GM23338 (cell line): ENCODE measurements at regions not wholly inside any gene's neighbourhood (a gene's known extent, or its start where the extent isn't known, plus 50 kb on each side); places are given as distances from the start of the nearest gene placed in this dataset.

Source experiments
- ATAC-seq: fragments of 200-7000 bp; cut with Tn5 transposase; 3 replicates; pipeline ENCODE4 v1.9.1; 2020
- DNase-seq: peaks from one replicate; pipeline ENCODE4 v3.0.0-alpha.2; 2015; ENCODE audit warnings: low spot score
- H2AFZ ChIP-seq: fragments of 200-600 bp; sonication (generic); 2 replicates; pipeline ENCODE4 v1.8.0; 2016; ENCODE audit warnings: antibody characterized with exemption, mild to moderate bottlenecking, moderate library complexity
- H3F3A ChIP-seq: fragments of 200-600 bp; sonication (generic); replicated peaks from 2 replicates; pipeline ENCODE4 v1.8.0; 2017; ENCODE audit warnings: antibody characterized with exemption, mixed run types, low read depth
- H3K27ac ChIP-seq: fragments of 200-600 bp; sonication (generic); 2 replicates; pipeline ENCODE4 v1.6.1; 2016; ENCODE audit warnings: low read depth
- H3K27me3 ChIP-seq: fragments of 200-600 bp; sonication (generic); 2 replicates; pipeline ENCODE4 v1.8.0; 2016; ENCODE audit warnings: mild to moderate bottlenecking, mixed run types, moderate library complexity; ENCODE audit not compliant: insufficient read depth
- H3K36me3 ChIP-seq: fragments of 200-600 bp; sonication (generic); 2 replicates; pipeline ENCODE4 v1.8.0; 2016; ENCODE audit warnings: mild to moderate bottlenecking; ENCODE audit not compliant: insufficient read depth
- H3K4me1 ChIP-seq: fragments of 200-600 bp; sonication (generic); 2 replicates; pipeline ENCODE4 v1.8.0; 2016; ENCODE audit warnings: mild to moderate bottlenecking, moderate library complexity; ENCODE audit not compliant: insufficient read depth
- H3K4me2 ChIP-seq: fragments of 200-600 bp; sonication (generic); 2 replicates; pipeline ENCODE4 v1.7.1; 2017; ENCODE audit warnings: mixed run types
- H3K4me3 ChIP-seq: fragments of 200-600 bp; sonication (generic); 2 replicates; pipeline ENCODE4 v1.6.1; 2016; ENCODE audit warnings: mixed run types
- H3K79me2 ChIP-seq: fragments of 200-600 bp; sonication (generic); replicated peaks from 2 replicates; pipeline ENCODE4 v1.8.0; 2017; ENCODE audit warnings: mild to moderate bottlenecking; ENCODE audit not compliant: insufficient read depth
- H3K9me2 ChIP-seq: fragments of 200-600 bp; sonication (generic); 2 replicates; pipeline ENCODE4 v1.8.0; 2017; ENCODE audit not compliant: insufficient read depth
- H4K20me1 ChIP-seq: fragments of 200-600 bp; sonication (generic); replicated peaks from 2 replicates; pipeline ENCODE4 v1.8.0; 2017; ENCODE audit warnings: mild to moderate bottlenecking; ENCODE audit not compliant: insufficient read depth
- H3K27ac Mint-ChIP-seq: 2 replicates; pipeline ENCODE4 v1.8.0; 2020; ENCODE audit warnings: inconsistent platforms, mild to moderate bottlenecking, moderate library complexity, mixed read lengths
- H3K27me3 Mint-ChIP-seq: 3 replicates; pipeline ENCODE4 v1.8.0; 2022; ENCODE audit warnings: low read depth, mild to moderate bottlenecking, moderate library complexity, mixed read lengths, inconsistent platforms; ENCODE audit not compliant: insufficient read depth, poor library complexity
- H3K36me3 Mint-ChIP-seq: 3 replicates; pipeline ENCODE4 v1.8.0; 2021; ENCODE audit warnings: low read depth, mild to moderate bottlenecking, inconsistent platforms, moderate library complexity, mixed read lengths
- H3K4me1 Mint-ChIP-seq: 3 replicates; pipeline ENCODE4 v1.8.0; 2020; ENCODE audit warnings: mild to moderate bottlenecking, inconsistent platforms, mixed read lengths
- H3K4me3 Mint-ChIP-seq: 3 replicates; pipeline ENCODE4 v1.8.0; 2021; ENCODE audit warnings: moderate library complexity, mild to moderate bottlenecking, inconsistent platforms, mixed read lengths
- H3K9me3 Mint-ChIP-seq: 3 replicates; pipeline ENCODE4 v1.8.0; 2020; ENCODE audit warnings: moderate library complexity, mild to moderate bottlenecking, inconsistent platforms, mixed read lengths
- CREB1 ChIP-seq: fragments of 250-450 bp; sonication (Bioruptor Pico); IDR thresholded peaks from 2 replicates; pipeline ENCODE4 v1.5.0; 2020; ENCODE audit warnings: low read depth, mild to moderate bottlenecking, moderate library complexity
- EZH2 ChIP-seq: fragments of 200-600 bp; sonication (generic); IDR thresholded peaks from one replicate; pipeline ENCODE4 v1.8.0; 2017; ENCODE audit warnings: antibody characterized with exemption, mild to moderate bottlenecking, low read depth; ENCODE audit not compliant: unreplicated experiment
- EZH2phosphoT487 ChIP-seq: fragments of 200-600 bp; sonication (generic); IDR thresholded peaks from one replicate; pipeline ENCODE4 v1.8.1; 2018; ENCODE audit warnings: antibody characterized with exemption; ENCODE audit not compliant: unreplicated experiment
- JUNB ChIP-seq: IDR thresholded peaks from one replicate; pipeline ENCODE4 v1.6.1; 2016; ENCODE audit warnings: antibody characterized with exemption; ENCODE audit not compliant: unreplicated experiment
- NANOG ChIP-seq: IDR thresholded peaks from 2 replicates; pipeline ENCODE4 v1.6.1; 2016; ENCODE audit warnings: antibody characterized with exemption, borderline replicate concordance
- POLR2AphosphoS5 ChIP-seq: IDR thresholded peaks from 2 replicates; pipeline ENCODE4 v1.6.1; 2016; ENCODE audit warnings: antibody characterized with exemption, low read depth
- STAT1 ChIP-seq: IDR thresholded peaks from one replicate; pipeline ENCODE4 v1.6.1; 2016; ENCODE audit warnings: antibody characterized with exemption; ENCODE audit not compliant: unreplicated experiment
- ZNF114 ChIP-seq: fragments of 250-450 bp; sonication (Bioruptor Pico); IDR thresholded peaks from 2 replicates; pipeline ENCODE4 v1.5.0; 2020; ENCODE audit warnings: mild to moderate bottlenecking, moderate library complexity
- ZNF331 ChIP-seq: fragments of 250-450 bp; sonication (Bioruptor Pico); IDR thresholded peaks from 2 replicates; pipeline ENCODE4 v1.5.0; 2020; ENCODE audit warnings: low read depth, mild to moderate bottlenecking, moderate library complexity
- TF ChIP-seq, protein P1 (sequence below): IDR thresholded peaks from 2 replicates; pipeline ENCODE4 v1.6.1; 2016; ENCODE audit warnings: antibody characterized with exemption
- TF ChIP-seq, protein P2 (sequence below): fragments of 250-450 bp; sonication (Bioruptor Pico); IDR thresholded peaks from 2 replicates; pipeline ENCODE4 v1.5.0; 2020; ENCODE audit warnings: mild to moderate bottlenecking, moderate library complexity
- TF ChIP-seq, protein P3 (sequence below), 2 experiments: fragments of 200-600 bp in 1 of 2; sonication (generic) in 1 of 2; conservative IDR thresholded peaks; 2 replicates each; pipeline versions ENCODE4 v1.5.1 to v1.6.1; 2016 to 2017; ENCODE audit warnings: antibody characterized with exemption in 2 of 2, low read depth in 2 of 2, mild to moderate bottlenecking in 2 of 2, moderate library complexity in 1 of 2
- TF ChIP-seq, protein P4 (sequence below): IDR thresholded peaks from one replicate; pipeline ENCODE4 v1.6.1; 2018; ENCODE audit warnings: antibody characterized with exemption; ENCODE audit not compliant: unreplicated experiment

DNA sequence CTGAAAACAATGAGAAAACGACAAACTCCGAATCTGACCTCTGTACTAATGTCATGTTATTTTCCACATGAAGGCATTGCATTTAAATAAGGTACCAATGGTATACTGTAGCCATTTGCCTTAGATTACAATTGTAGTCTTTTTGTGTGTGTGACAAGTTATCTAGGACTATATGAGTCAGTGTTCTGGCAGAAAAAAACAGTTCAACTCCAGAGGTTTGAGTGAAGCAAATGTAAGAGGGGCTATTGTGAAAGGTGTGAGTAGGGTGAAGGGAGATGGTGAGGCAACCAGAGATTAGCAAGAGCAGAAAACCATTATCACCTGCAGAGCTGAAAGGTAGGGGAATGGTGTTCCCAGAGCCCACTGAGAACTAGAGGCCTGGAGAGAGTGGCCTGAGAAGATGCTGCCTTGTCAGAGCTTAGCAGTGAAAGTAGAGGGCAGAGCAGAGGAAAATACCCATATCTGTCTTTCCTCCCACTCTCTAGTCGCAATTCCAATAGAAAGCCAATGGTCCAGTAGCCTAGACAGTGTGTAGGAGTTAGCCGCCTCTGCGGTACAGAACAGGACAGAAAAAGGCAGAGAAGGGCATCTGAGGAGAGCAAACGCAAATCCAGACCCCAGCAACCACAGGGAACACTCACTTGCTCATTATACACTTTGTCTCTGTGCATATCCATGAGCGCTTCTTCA, 112.2 kb downstream of the DYRK2 start:
- Mint-ChIP-seq H3K27me3 (peaks cover under 1% of the 10 kb centered on the region), H3K27ac (no peak overlapping the region), H3K36me3 (peaks cover 3% of the 10 kb centered on the region), H3K4me3 (no peak overlapping the region), H3K4me1 (peaks cover 13% of the 10 kb centered on the region; the same call in 2 of the 3 replicates), H3K9me3 (no peaks in the 10 kb centered on the region)
- H3K4me3 ChIP-seq = no peak overlapping the region
- DNase-seq (no peak), ATAC-seq (no peak)
- TF ChIP-seq JUNB = no peak
- TF ChIP-seq CREB1 = no peak
- TF ChIP-seq, protein P1, sequence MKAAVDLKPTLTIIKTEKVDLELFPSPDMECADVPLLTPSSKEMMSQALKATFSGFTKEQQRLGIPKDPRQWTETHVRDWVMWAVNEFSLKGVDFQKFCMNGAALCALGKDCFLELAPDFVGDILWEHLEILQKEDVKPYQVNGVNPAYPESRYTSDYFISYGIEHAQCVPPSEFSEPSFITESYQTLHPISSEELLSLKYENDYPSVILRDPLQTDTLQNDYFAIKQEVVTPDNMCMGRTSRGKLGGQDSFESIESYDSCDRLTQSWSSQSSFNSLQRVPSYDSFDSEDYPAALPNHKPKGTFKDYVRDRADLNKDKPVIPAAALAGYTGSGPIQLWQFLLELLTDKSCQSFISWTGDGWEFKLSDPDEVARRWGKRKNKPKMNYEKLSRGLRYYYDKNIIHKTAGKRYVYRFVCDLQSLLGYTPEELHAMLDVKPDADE = no peak
- no peak for TF ChIP-seq NANOG
- no peak for TF ChIP-seq ZNF114 (CRISPR knock-in tag)
- no peak for TF ChIP-seq STAT1
- TF ChIP-seq, protein P2, sequence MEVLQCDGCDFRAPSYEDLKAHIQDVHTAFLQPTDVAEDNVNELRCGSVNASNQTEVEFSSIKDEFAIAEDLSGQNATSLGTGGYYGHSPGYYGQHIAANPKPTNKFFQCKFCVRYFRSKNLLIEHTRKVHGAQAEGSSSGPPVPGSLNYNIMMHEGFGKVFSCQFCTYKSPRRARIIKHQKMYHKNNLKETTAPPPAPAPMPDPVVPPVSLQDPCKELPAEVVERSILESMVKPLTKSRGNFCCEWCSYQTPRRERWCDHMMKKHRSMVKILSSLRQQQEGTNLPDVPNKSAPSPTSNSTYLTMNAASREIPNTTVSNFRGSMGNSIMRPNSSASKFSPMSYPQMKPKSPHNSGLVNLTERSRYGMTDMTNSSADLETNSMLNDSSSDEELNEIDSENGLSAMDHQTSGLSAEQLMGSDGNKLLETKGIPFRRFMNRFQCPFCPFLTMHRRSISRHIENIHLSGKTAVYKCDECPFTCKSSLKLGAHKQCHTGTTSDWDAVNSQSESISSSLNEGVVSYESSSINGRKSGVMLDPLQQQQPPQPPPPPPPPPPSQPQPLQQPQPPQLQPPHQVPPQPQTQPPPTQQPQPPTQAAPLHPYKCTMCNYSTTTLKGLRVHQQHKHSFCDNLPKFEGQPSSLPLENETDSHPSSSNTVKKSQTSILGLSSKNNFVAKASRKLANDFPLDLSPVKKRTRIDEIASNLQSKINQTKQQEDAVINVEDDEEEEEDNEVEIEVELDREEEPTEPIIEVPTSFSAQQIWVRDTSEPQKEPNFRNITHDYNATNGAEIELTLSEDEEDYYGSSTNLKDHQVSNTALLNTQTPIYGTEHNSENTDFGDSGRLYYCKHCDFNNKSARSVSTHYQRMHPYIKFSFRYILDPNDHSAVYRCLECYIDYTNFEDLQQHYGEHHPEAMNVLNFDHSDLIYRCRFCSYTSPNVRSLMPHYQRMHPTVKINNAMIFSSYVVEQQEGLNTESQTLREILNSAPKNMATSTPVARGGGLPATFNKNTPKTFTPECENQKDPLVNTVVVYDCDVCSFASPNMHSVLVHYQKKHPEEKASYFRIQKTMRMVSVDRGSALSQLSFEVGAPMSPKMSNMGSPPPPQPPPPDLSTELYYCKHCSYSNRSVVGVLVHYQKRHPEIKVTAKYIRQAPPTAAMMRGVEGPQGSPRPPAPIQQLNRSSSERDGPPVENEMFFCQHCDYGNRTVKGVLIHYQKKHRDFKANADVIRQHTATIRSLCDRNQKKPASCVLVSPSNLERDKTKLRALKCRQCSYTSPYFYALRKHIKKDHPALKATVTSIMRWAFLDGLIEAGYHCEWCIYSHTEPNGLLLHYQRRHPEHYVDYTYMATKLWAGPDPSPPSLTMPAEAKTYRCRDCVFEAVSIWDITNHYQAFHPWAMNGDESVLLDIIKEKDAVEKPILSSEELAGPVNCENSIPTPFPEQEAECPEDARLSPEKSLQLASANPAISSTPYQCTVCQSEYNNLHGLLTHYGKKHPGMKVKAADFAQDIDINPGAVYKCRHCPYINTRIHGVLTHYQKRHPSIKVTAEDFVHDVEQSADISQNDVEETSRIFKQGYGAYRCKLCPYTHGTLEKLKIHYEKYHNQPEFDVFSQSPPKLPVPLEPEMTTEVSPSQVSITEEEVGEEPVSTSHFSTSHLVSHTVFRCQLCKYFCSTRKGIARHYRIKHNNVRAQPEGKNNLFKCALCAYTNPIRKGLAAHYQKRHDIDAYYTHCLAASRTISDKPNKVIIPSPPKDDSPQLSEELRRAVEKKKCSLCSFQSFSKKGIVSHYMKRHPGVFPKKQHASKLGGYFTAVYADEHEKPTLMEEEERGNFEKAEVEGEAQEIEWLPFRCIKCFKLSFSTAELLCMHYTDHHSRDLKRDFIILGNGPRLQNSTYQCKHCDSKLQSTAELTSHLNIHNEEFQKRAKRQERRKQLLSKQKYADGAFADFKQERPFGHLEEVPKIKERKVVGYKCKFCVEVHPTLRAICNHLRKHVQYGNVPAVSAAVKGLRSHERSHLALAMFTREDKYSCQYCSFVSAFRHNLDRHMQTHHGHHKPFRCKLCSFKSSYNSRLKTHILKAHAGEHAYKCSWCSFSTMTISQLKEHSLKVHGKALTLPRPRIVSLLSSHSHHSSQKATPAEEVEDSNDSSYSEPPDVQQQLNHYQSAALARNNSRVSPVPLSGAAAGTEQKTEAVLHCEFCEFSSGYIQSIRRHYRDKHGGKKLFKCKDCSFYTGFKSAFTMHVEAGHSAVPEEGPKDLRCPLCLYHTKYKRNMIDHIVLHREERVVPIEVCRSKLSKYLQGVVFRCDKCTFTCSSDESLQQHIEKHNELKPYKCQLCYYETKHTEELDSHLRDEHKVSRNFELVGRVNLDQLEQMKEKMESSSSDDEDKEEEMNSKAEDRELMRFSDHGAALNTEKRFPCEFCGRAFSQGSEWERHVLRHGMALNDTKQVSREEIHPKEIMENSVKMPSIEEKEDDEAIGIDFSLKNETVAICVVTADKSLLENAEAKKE (CRISPR knock-in tag) = no peak
- no peak for TF ChIP-seq EZH2
- no peak for TF ChIP-seq EZH2phosphoT487
- TF ChIP-seq, protein P3, sequence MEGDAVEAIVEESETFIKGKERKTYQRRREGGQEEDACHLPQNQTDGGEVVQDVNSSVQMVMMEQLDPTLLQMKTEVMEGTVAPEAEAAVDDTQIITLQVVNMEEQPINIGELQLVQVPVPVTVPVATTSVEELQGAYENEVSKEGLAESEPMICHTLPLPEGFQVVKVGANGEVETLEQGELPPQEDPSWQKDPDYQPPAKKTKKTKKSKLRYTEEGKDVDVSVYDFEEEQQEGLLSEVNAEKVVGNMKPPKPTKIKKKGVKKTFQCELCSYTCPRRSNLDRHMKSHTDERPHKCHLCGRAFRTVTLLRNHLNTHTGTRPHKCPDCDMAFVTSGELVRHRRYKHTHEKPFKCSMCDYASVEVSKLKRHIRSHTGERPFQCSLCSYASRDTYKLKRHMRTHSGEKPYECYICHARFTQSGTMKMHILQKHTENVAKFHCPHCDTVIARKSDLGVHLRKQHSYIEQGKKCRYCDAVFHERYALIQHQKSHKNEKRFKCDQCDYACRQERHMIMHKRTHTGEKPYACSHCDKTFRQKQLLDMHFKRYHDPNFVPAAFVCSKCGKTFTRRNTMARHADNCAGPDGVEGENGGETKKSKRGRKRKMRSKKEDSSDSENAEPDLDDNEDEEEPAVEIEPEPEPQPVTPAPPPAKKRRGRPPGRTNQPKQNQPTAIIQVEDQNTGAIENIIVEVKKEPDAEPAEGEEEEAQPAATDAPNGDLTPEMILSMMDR (conservative IDR thresholded peaks at IDR 0.05; ENCODE audit: low read depth in 2 of 2) = no peak
- TF ChIP-seq POLR2AphosphoS5 = no peak
- TF ChIP-seq, protein P4, sequence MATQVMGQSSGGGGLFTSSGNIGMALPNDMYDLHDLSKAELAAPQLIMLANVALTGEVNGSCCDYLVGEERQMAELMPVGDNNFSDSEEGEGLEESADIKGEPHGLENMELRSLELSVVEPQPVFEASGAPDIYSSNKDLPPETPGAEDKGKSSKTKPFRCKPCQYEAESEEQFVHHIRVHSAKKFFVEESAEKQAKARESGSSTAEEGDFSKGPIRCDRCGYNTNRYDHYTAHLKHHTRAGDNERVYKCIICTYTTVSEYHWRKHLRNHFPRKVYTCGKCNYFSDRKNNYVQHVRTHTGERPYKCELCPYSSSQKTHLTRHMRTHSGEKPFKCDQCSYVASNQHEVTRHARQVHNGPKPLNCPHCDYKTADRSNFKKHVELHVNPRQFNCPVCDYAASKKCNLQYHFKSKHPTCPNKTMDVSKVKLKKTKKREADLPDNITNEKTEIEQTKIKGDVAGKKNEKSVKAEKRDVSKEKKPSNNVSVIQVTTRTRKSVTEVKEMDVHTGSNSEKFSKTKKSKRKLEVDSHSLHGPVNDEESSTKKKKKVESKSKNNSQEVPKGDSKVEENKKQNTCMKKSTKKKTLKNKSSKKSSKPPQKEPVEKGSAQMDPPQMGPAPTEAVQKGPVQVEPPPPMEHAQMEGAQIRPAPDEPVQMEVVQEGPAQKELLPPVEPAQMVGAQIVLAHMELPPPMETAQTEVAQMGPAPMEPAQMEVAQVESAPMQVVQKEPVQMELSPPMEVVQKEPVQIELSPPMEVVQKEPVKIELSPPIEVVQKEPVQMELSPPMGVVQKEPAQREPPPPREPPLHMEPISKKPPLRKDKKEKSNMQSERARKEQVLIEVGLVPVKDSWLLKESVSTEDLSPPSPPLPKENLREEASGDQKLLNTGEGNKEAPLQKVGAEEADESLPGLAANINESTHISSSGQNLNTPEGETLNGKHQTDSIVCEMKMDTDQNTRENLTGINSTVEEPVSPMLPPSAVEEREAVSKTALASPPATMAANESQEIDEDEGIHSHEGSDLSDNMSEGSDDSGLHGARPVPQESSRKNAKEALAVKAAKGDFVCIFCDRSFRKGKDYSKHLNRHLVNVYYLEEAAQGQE = no peak
- TF ChIP-seq ZNF331 (CRISPR knock-in tag) = no peak
- peaks cover 9% of the 10 kb centered on the region for H3K4me1 ChIP-seq
- no peaks in the 10 kb centered on the region for H3F3A ChIP-seq
- H3K9me2 ChIP-seq = no peaks in the 10 kb centered on the region; the same call in none of the 2 replicates
- no peaks in the 10 kb centered on the region for H3K79me2 ChIP-seq
- no peak overlapping the region for H3K27ac ChIP-seq
- no peak overlapping the region for H3K4me2 ChIP-seq
- H3K27me3 ChIP-seq = no peaks in the 10 kb centered on the region
- no peaks in the 10 kb centered on the region for H4K20me1 ChIP-seq
- H3K36me3 ChIP-seq = no peaks in the 10 kb centered on the region
- H2AFZ ChIP-seq = no peak overlapping the region
